ENCODE measurements at regions not wholly inside any gene's neighbourhood (a gene's known extent, or its start where the extent isn't known, plus 50 kb on each side); places are given as distances from the start of the nearest gene placed in this dataset.

GRCh38 chr5:159743234-159743633, 173.0 kb upstream of the ADRA1B start:
- H3K4me2 ChIP-seq (ENCODE audit: control insufficient read depth, insufficient read depth) = no peak overlapping the region
- no peaks in the 10 kb centered on the region for H3K79me2 ChIP-seq (ENCODE audit: control insufficient read depth, insufficient read depth, low read length)
- no peak for FAIRE-seq
- no peak overlapping the region for H3K4me3 ChIP-seq
- H3K9me3 ChIP-seq (replicated peaks; ENCODE audit: control insufficient read depth, insufficient read depth, low read length) = no peaks in the 10 kb centered on the region; the same call in 2 of the 3 replicates
- no peak overlapping the region for H2AFZ ChIP-seq (ENCODE audit: control insufficient read depth, low read depth, low read length)
- no peaks in the 10 kb centered on the region for H4K20me1 ChIP-seq (ENCODE audit: control insufficient read depth, insufficient read depth)
- ChIA-PET SMC1A (ENCODE audit: uncharacterized antibody, unreplicated experiment) (no interaction called here), RAD21 (ENCODE audit: unreplicated experiment) (no interaction called here), CTCF (no interaction called here), POLR2A (no interaction called here)
- in situ Hi-C loops (cut with MboI) = no loop called here
- H3K9ac ChIP-seq (ENCODE audit: control insufficient read depth, insufficient read depth, low read length) = no peak overlapping the region
- H3K36me3 ChIP-seq (ENCODE audit: control insufficient read depth in 2 of 2, insufficient read depth in 2 of 2, low read length in 1 of 2) = no peaks in the 10 kb centered on the region
- ATAC-seq = no peak
- no TSS peak for BruUV-seq (replicated peaks)
- DNase-seq (ENCODE audit: low read depth, low spot score) = no peak
- H3K27me3 ChIP-seq (replicated peaks in 1 of 2; ENCODE audit: control insufficient read depth in 2 of 2, insufficient read depth in 2 of 2, low read length in 1 of 2) = no peaks in the 10 kb centered on the region; a peak in 1 of 4 replicates
- WGBS (ENCODE audit: insufficient coverage, insufficient replicate concordance, low lambda C conversion rate, missing lambda C conversion rate) = 62% methylated on average over 1 of the region's 1 CpG
- TF ChIP-seq IKZF2 (IDR thresholded peaks at IDR 0.05) = no peak
- TF ChIP-seq CREB1 (IDR thresholded peaks at IDR 0.05; ENCODE audit: low read depth) = no peak
- TF ChIP-seq PBX3 (IDR thresholded peaks at IDR 0.05; ENCODE audit: insufficient replicate concordance, low read depth, low read length) = no peak
- TF ChIP-seq BACH1 (IDR thresholded peaks at IDR 0.05; ENCODE audit: borderline replicate concordance) = no peak
- no peak for TF ChIP-seq SKIL (IDR thresholded peaks at IDR 0.05; ENCODE audit: low read depth, poor library complexity, severe bottlenecking)
- no peak for TF ChIP-seq CHD1 (IDR thresholded peaks at IDR 0.05; ENCODE audit: low read depth, low read length)
- TF ChIP-seq USF1 (IDR thresholded peaks at IDR 0.05; ENCODE audit: borderline replicate concordance, extremely low read length, insufficient read depth, low read depth, low read length) = no peak
- no peak for TF ChIP-seq CEBPB (IDR thresholded peaks at IDR 0.05; ENCODE audit: borderline replicate concordance in 1 of 2, low read depth in 2 of 2, low read length in 2 of 2)
- no peak for TF ChIP-seq MTA2 (IDR thresholded peaks at IDR 0.05; ENCODE audit: low read depth)
- no peak for TF ChIP-seq TAF1 (IDR thresholded peaks at IDR 0.05; ENCODE audit: borderline replicate concordance, low read depth, low read length)
- no peak for TF ChIP-seq POLR2A (IDR thresholded peaks at IDR 0.05; ENCODE audit: low read depth, low read length)
- no peak for TF ChIP-seq CHD4 (IDR thresholded peaks at IDR 0.05)
- no peak for TF ChIP-seq MEF2B (IDR thresholded peaks at IDR 0.05; ENCODE audit: partially characterized antibody, poor library complexity, severe bottlenecking)
- no peak for TF ChIP-seq POU2F2 (IDR thresholded peaks at IDR 0.05; ENCODE audit: borderline replicate concordance, low read depth, low read length)
- TF ChIP-seq SUPT20H (IDR thresholded peaks at IDR 0.05; ENCODE audit: borderline replicate concordance, control insufficient read depth, low read depth, low read length) = no peak
- intact Hi-C loops (cut with micrococcal nuclease; ENCODE audit: unreplicated experiment) = no loop called here
- H3K27ac ChIP-seq (ENCODE audit: control insufficient read depth, insufficient read depth) = no peak overlapping the region
- no peaks in the 10 kb centered on the region for H3K4me1 ChIP-seq (ENCODE audit: control insufficient read depth, insufficient read depth, low read length)

Data from GM12878 (cell line).